Gastroesophageal sphincter (tissue), 4 donors: ENCODE measurements at regions not wholly inside any gene's neighbourhood (a gene's known extent, or its start where the extent isn't known, plus 50 kb on each side); places are given as distances from the start of the nearest gene placed in this dataset.

ENCODE experiments used
- ATAC-seq: fragments of 150-250 bp; one replicate; pipeline ENCODE4 v1.9.1; 2016; ENCODE audit warnings: mild to moderate bottlenecking, moderate library complexity
- H3K27ac ChIP-seq, 4 donors: fragments of 200-600 bp; sonication (generic) in 3 of 4; 1 replicate in 3 of 4; 2 replicates in 1 of 4; pipeline ENCODE4 v1.5.1; 2016 to 2019
- H3K27me3 ChIP-seq: fragments of 200-600 bp; sonication (generic); one replicate; pipeline ENCODE4 v1.5.1; 2019
- H3K36me3 ChIP-seq, 2 donors: fragments of 200-600 bp; sonication (generic); one replicate each; pipeline ENCODE4 v1.5.1; 2019; ENCODE audit warnings: control low read depth in 1 of 2
- H3K4me1 ChIP-seq, 3 donors: fragments of 200-600 bp; sonication (generic); 1 replicate in 2 of 3; 2 replicates in 1 of 3; pipeline ENCODE4 v1.5.1; 2016 to 2019; ENCODE audit warnings: control low read depth in 2 of 3
- H3K4me3 ChIP-seq, 2 donors: fragments of 200-600 bp; sonication (generic); one replicate each; pipeline ENCODE4 v1.5.1; 2019; ENCODE audit warnings: mild to moderate bottlenecking in 1 of 2, moderate library complexity in 1 of 2
- H3K9me3 ChIP-seq, 3 donors: fragments of 200-600 bp; sonication (generic); one replicate each; pipeline ENCODE4 v1.5.1; 2017 to 2019; ENCODE audit warnings: control low read depth in 2 of 3
- EP300 ChIP-seq: sonication (generic); formaldehyde crosslinking; IDR thresholded peaks from one replicate; pipeline ENCODE4 v1.6.1; 2017; ENCODE audit warnings: antibody characterized with exemption, mild to moderate bottlenecking
- POLR2A ChIP-seq, 2 donors: fragments of 450-650 bp; IDR thresholded peaks; one replicate each; pipeline ENCODE4 v1.6.1; 2017; ENCODE audit warnings: antibody characterized with exemption in 2 of 2, mild to moderate bottlenecking in 2 of 2, moderate library complexity in 1 of 2
- POLR2AphosphoS5 ChIP-seq: sonication (generic); formaldehyde crosslinking; IDR thresholded peaks from one replicate; pipeline ENCODE4 v1.6.1; 2017; ENCODE audit warnings: antibody characterized with exemption
- WGBS, 2 donors: methylation state at CpG; one replicate each; pipeline ENCODE4 v1.1.5; 2018; ENCODE audit warnings: low coverage in 1 of 2; 5-methylcytosine and 5-hydroxymethylcytosine counted together
- TF ChIP-seq, protein P1 (sequence below), 4 experiments: fragments of 200-600 bp in 2 of 4; fragments of 450-650 bp in 2 of 4; sonication (generic) in 1 of 4; IDR thresholded peaks; one replicate each; pipeline ENCODE4 v1.5.1; 2017 to 2019; ENCODE audit warnings: antibody characterized with exemption in 4 of 4, mild to moderate bottlenecking in 2 of 4, moderate library complexity in 2 of 4

DNA sequence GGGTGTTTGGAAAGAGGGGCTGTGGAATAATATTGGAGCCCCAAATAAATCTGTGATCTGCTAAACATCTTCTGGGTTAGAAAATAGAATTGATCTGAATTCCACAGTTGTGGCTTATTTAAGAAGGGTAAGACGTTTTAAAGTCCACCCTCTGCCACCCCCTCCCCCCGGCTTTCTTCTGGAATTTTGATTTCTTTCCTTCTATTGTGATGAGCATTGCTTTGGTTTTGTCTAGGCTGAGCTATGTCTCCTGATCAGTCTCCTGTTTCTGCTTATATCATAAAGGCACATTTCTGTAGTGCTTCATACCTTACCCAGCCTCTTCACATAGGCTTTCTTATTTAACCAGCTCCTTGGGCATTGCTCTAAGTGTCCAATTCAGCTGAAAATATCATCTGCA lies 77.3 kb upstream of the SLC38A2 start:
- Histone ChIP-seq H3K36me3 (no peaks in the 10 kb centered on the region), H3K4me1 (peaks cover 0 to 27% (median 0%) of the 10 kb centered on the region in 3 donors), H3K27ac (peak overlapping the region in 1 of 4 donors; percentile 24), H3K4me3 (no peak overlapping the region), H3K27me3 (no peaks in the 10 kb centered on the region), H3K9me3 (no peaks in the 10 kb centered on the region)
- TF ChIP-seq, protein P1, sequence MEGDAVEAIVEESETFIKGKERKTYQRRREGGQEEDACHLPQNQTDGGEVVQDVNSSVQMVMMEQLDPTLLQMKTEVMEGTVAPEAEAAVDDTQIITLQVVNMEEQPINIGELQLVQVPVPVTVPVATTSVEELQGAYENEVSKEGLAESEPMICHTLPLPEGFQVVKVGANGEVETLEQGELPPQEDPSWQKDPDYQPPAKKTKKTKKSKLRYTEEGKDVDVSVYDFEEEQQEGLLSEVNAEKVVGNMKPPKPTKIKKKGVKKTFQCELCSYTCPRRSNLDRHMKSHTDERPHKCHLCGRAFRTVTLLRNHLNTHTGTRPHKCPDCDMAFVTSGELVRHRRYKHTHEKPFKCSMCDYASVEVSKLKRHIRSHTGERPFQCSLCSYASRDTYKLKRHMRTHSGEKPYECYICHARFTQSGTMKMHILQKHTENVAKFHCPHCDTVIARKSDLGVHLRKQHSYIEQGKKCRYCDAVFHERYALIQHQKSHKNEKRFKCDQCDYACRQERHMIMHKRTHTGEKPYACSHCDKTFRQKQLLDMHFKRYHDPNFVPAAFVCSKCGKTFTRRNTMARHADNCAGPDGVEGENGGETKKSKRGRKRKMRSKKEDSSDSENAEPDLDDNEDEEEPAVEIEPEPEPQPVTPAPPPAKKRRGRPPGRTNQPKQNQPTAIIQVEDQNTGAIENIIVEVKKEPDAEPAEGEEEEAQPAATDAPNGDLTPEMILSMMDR (IDR thresholded peaks at IDR 0.05) = no peak
- TF ChIP-seq EP300 (no peak), POLR2A (IDR thresholded peaks at IDR 0.05) (no peak), POLR2AphosphoS5 (no peak)
- no peak for ATAC-seq
- 77 to 79% methylated on average over 2 of the region's 2 CpGs for WGBS, 2 donors

DNA sequence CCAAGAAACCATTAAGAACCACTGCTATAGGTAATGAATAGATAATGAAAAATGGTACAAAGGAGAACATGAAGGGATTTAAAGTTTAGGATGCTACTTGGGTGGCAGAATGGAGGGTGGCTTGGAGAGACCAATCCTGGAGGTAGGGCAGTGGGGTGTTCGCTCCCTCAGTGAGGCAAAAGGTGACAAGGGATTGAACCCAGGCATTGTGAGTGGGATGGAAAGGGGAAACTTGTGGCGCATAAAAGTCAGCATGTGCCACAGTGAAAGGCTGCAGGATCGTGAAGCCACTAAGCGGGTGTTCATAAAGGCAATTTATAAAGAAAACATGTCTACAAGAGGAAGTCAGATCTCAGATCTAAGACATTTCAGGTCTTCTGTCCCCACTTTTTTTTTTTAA lies 76.7 kb upstream of the SLC38A2 start:
- Histone ChIP-seq H3K36me3 (no peaks in the 10 kb centered on the region), H3K9me3 (no peaks in the 10 kb centered on the region), H3K27me3 (no peaks in the 10 kb centered on the region), H3K4me1 (peaks cover 0 to 27% (median 0%) of the 10 kb centered on the region in 3 donors), H3K27ac (no peak overlapping the region), H3K4me3 (no peak overlapping the region)
- no peak for ATAC-seq
- WGBS, 2 donors = 92 to 97% methylated on average over 2 to 4 of the region's 4 CpGs
- TF ChIP-seq, protein P1 (IDR thresholded peaks at IDR 0.05) = no peak
- TF ChIP-seq POLR2A (IDR thresholded peaks at IDR 0.05) = no peak

DNA sequence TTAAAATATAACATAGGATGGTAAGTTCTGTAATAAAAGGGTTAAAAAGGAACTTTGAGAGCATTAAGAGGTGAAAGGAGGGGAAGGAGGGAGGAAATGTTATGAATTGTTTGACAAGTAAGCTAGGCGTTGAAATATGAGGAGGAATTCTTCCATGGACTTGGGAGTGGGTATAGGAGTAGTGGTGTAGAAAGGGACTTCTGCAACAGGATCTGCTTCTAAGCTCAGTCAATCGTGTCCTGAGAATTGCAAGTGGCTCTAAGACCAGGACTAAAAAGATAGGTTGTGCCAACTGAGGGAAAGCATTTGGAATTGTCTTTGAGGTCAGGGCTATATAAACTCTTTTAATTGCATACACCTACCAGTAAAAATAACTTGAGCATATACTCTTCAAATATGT lies 74.1 kb upstream of the SLC38A2 start:
- H3K27ac ChIP-seq = no peak overlapping the region

DNA sequence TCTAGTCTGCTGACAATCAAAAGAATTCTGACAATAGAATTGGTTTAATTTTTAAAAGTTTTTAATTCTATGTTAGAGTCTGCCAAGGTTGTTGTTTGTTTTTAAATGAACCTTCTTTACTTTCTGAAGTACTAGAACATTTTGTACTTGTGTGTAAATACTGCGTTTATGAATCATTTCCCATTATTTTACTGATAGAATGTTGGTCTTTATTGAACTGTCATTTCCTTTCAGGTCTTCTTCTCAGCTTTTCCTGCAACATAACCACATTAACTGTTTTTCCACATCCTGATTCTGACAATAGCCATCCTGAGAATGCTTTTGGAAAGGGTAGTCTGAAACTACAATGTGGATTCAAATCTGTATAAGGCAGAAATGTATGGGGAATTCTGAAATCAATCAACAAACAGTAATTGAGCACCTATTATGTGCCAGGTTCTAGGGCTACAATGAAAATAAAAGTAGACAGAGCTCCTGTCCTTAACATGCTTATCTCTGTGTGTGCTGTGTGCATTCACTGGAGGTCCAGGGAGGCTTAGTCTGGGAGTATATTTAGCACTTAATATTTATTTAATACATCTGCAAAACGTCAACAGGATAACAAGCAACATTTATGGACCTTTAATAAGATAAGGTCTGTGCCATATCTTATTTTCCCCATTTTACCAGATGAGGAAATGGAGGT lies 73.1 kb upstream of the SLC38A2 start:
- TF ChIP-seq EP300 (no peak), POLR2AphosphoS5 (peak; percentile 26)
- TF ChIP-seq, protein P1 (IDR thresholded peaks at IDR 0.05) = no peak
- no peaks in the 10 kb centered on the region for H3K36me3 ChIP-seq
- H3K9me3 ChIP-seq = no peaks in the 10 kb centered on the region
- ATAC-seq = no peak
- no peak overlapping the region for H3K27ac ChIP-seq
- H3K4me1 ChIP-seq = peaks cover 0 to 29% (median 0%) of the 10 kb centered on the region in 3 donors
- WGBS, 2 donors = 0 to 28% methylated on average over 1 to 2 of the region's 2 CpGs
- no peaks in the 10 kb centered on the region for H3K27me3 ChIP-seq
- H3K4me3 ChIP-seq = no peak overlapping the region

More for the DNA sequence above, 74.1 kb upstream of the SLC38A2 start:
- Histone ChIP-seq H3K4me3 (no peak overlapping the region), H3K36me3 (no peaks in the 10 kb centered on the region), H3K9me3 (no peaks in the 10 kb centered on the region), H3K27me3 (no peaks in the 10 kb centered on the region), H3K4me1 (peaks cover 0 to 31% (median 0%) of the 10 kb centered on the region in 3 donors)
- TF ChIP-seq EP300 (no peak), POLR2AphosphoS5 (no peak), POLR2A (IDR thresholded peaks at IDR 0.05) (no peak)
- TF ChIP-seq, protein P1 (IDR thresholded peaks at IDR 0.05) = no peak
- ATAC-seq = no peak
- 8 to 26% methylated on average over 2 of the region's 2 CpGs for WGBS, 2 donors

DNA sequence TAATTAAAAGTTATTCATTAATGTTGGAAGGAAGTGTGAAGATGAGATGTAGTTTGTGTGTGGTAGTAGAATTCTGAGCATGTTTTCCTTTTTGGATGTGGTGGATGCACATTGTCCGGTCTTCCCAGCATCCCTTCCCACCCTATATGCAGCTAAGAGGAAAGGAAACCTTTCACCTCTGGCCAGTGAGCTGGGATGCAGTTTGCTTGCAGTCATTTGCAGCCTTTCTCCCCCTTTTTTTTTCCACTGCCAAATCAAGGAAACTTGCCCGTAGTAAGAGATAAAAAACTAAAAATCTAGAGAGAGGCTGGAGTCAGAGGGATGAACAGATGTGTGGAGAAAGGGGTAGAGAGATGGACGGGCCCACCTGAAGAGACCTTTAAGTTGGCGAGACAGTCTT lies 72.5 kb upstream of the SLC38A2 start:
- Histone ChIP-seq H3K4me1 (peaks cover 0 to 23% (median 0%) of the 10 kb centered on the region in 3 donors), H3K9me3 (no peaks in the 10 kb centered on the region), H3K27me3 (no peaks in the 10 kb centered on the region), H3K36me3 (no peaks in the 10 kb centered on the region), H3K4me3 (no peak overlapping the region), H3K27ac (no peak overlapping the region)
- no peak for TF ChIP-seq EP300
- no peak for TF ChIP-seq POLR2A (IDR thresholded peaks at IDR 0.05)
- no peak for TF ChIP-seq POLR2AphosphoS5
- TF ChIP-seq, protein P1 (IDR thresholded peaks at IDR 0.05) = no peak
- WGBS, 2 donors = 73 to 88% methylated on average over 3 to 4 of the region's 4 CpGs
- ATAC-seq = no peak
